ENCODE measurements at regions not wholly inside any gene's neighbourhood (a gene's known extent, or its start where the extent isn't known, plus 50 kb on each side); places are given as distances from the start of the nearest gene placed in this dataset.

GRCh38 chr5:167229751-167230150 is 1061.7 kb upstream of the WWC1 start:
- 70 to 83% (median 78%) methylated on average over 2 of the region's 2 CpGs for WGBS, 4 donors
- intact Hi-C loops (cut with DNase I), result no loop called here
- Histone ChIP-seq H3K27ac (no peak overlapping the region), H3K4me3 (no peak overlapping the region), H3K27me3 (no peaks in the 10 kb centered on the region), H3K9me3 (replicated peaks in 1 of 3) (no peaks in the 10 kb centered on the region), H3K4me1 (replicated peaks in 1 of 2) (no peaks in the 10 kb centered on the region), H3K36me3 (replicated peaks in 1 of 2) (no peaks in the 10 kb centered on the region)
- TF ChIP-seq POLR2A (IDR thresholded peaks at IDR 0.05), result no peak
- no peak for DNase-seq

GRCh38 chr5:167230414-167230813 is 1061.0 kb upstream of the WWC1 start:
- intact Hi-C loops (cut with DNase I), result no loop called here
- no peak overlapping the region for H3K27ac ChIP-seq
- H3K9me3 ChIP-seq (replicated peaks in 1 of 3), result no peaks in the 10 kb centered on the region
- H3K4me3 ChIP-seq, result no peak overlapping the region
- H3K36me3 ChIP-seq (replicated peaks in 1 of 2), result no peaks in the 10 kb centered on the region
- DNase-seq, result no peak
- H3K4me1 ChIP-seq (replicated peaks in 1 of 2), result no peaks in the 10 kb centered on the region
- H3K27me3 ChIP-seq, result no peaks in the 10 kb centered on the region
- WGBS, 4 donors, result 55 to 92% (median 91%) methylated on average over 1 of the region's 1 CpG
- TF ChIP-seq POLR2A (IDR thresholded peaks at IDR 0.05) (no peak), CTCF (IDR thresholded peaks at IDR 0.05) (no peak)

- Histone ChIP-seq H3K36me3 (replicated peaks in 1 of 2) (no peaks in the 10 kb centered on the region), H3K9me3 (replicated peaks in 1 of 3) (no peaks in the 10 kb centered on the region), H3K4me3 (no peak overlapping the region), H3K27ac (no peak overlapping the region), H3K4me1 (replicated peaks in 1 of 2) (no peaks in the 10 kb centered on the region), H3K27me3 (no peaks in the 10 kb centered on the region)
- 64 to 82% (median 81%) methylated on average over 3 of the region's 3 CpGs for WGBS, 4 donors
- TF ChIP-seq POLR2A (IDR thresholded peaks at IDR 0.05) (no peak), CTCF (IDR thresholded peaks at IDR 0.05) (no peak)
- intact Hi-C loops (cut with DNase I), result no loop called here
- no peak for DNase-seq
Observed at GRCh38 chr5:167232675-167233311, 1058.7 kb upstream of the WWC1 start.

GRCh38 chr5:167233507-167234220 is 1057.8 kb upstream of the WWC1 start:
- TF ChIP-seq CTCF (IDR thresholded peaks at IDR 0.05) (no peak), POLR2A (IDR thresholded peaks at IDR 0.05) (no peak)
- intact Hi-C loops (cut with DNase I), result no loop called here

More at GRCh38 chr5:167233507-167234220, 1057.8 kb upstream of the WWC1 start:
- H3K36me3 ChIP-seq (replicated peaks in 1 of 2), result no peaks in the 10 kb centered on the region
- no peak overlapping the region for H3K27ac ChIP-seq
- H3K4me3 ChIP-seq, result no peak overlapping the region
- H3K9me3 ChIP-seq (replicated peaks in 1 of 3), result no peaks in the 10 kb centered on the region
- DNase-seq, result no peak
- 62 to 68% (median 64%) methylated on average over 3 of the region's 3 CpGs for WGBS, 4 donors
- H3K27me3 ChIP-seq, result no peaks in the 10 kb centered on the region
- no peaks in the 10 kb centered on the region for H3K4me1 ChIP-seq (replicated peaks in 1 of 2)
